ENCODE measurements at regions not wholly inside any gene's neighbourhood (a gene's known extent, or its start where the extent isn't known, plus 50 kb on each side); places are given as distances from the start of the nearest gene placed in this dataset.

DNA sequence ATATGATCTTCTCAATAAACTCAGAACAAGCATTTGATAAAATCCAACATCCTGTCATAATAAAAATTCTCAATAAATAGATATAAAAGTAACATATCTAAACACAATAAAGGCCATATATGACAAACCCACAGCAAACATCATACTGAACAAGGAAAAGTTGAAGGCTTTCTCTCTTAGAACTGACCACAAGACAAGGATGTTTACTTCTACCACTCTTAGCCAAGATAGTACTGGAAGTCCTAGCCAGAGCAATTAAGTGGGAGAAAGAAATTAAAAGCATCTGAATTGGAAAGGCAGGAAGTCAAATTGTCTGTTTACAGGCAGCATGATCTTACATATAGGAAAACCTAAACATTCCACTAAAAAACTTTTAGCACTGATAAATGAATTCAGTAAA, 510.9 kb downstream of the ANKRD7 start (continued):
- TF ChIP-seq, protein P1, sequence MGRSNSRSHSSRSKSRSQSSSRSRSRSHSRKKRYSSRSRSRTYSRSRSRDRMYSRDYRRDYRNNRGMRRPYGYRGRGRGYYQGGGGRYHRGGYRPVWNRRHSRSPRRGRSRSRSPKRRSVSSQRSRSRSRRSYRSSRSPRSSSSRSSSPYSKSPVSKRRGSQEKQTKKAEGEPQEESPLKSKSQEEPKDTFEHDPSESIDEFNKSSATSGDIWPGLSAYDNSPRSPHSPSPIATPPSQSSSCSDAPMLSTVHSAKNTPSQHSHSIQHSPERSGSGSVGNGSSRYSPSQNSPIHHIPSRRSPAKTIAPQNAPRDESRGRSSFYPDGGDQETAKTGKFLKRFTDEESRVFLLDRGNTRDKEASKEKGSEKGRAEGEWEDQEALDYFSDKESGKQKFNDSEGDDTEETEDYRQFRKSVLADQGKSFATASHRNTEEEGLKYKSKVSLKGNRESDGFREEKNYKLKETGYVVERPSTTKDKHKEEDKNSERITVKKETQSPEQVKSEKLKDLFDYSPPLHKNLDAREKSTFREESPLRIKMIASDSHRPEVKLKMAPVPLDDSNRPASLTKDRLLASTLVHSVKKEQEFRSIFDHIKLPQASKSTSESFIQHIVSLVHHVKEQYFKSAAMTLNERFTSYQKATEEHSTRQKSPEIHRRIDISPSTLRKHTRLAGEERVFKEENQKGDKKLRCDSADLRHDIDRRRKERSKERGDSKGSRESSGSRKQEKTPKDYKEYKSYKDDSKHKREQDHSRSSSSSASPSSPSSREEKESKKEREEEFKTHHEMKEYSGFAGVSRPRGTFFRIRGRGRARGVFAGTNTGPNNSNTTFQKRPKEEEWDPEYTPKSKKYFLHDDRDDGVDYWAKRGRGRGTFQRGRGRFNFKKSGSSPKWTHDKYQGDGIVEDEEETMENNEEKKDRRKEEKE (IDR thresholded peaks at IDR 0.05), result no peak
- TF ChIP-seq CHD2 (IDR thresholded peaks at IDR 0.05; ENCODE audit: borderline replicate concordance, low read depth, low read length), result no peak
- TF ChIP-seq ZNF207 (IDR thresholded peaks at IDR 0.05; ENCODE audit: borderline replicate concordance), result no peak
- TF ChIP-seq, protein P2, sequence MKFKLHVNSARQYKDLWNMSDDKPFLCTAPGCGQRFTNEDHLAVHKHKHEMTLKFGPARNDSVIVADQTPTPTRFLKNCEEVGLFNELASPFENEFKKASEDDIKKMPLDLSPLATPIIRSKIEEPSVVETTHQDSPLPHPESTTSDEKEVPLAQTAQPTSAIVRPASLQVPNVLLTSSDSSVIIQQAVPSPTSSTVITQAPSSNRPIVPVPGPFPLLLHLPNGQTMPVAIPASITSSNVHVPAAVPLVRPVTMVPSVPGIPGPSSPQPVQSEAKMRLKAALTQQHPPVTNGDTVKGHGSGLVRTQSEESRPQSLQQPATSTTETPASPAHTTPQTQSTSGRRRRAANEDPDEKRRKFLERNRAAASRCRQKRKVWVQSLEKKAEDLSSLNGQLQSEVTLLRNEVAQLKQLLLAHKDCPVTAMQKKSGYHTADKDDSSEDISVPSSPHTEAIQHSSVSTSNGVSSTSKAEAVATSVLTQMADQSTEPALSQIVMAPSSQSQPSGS (IDR thresholded peaks at IDR 0.05; ENCODE audit: low read length), result no peak
- no peak for TF ChIP-seq ZSCAN29 (IDR thresholded peaks at IDR 0.05)

DNA sequence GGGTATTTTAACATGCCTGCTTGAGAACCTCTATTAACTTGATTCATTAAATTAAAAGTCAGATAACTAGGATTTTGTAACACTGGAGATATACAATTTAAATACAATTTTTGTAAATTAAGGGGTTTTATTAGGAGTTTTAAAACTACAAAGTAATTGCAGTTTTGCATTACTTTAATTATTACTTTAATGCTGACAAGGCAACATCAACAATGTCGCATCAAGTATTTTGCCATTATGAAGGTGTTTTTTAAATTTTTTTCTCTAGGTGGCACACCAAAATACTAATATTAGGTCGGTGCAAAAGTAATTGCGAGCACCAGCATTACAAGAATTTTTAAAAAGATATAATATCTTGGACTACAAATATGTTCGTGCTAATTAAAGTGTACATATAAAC, 513.4 kb downstream of the ANKRD7 start:
- H3K36me3 ChIP-seq (ENCODE audit: control insufficient read depth in 2 of 2, insufficient read depth in 2 of 2, low read length in 1 of 2), result no peaks in the 10 kb centered on the region
- H3K4me3 ChIP-seq, result no peak overlapping the region
- H3K27me3 ChIP-seq (replicated peaks in 1 of 2; ENCODE audit: control insufficient read depth in 2 of 2, insufficient read depth in 2 of 2, low read length in 1 of 2), result no peaks in the 10 kb centered on the region
- H3K4me2 ChIP-seq (ENCODE audit: control insufficient read depth, insufficient read depth), result no peak overlapping the region
- no peaks in the 10 kb centered on the region for H3K4me1 ChIP-seq (ENCODE audit: control insufficient read depth, insufficient read depth, low read length)
- WGBS (ENCODE audit: insufficient coverage, insufficient replicate concordance, low lambda C conversion rate, missing lambda C conversion rate), result 53% methylated on average over 4 of the region's 4 CpGs
- H3K9ac ChIP-seq (ENCODE audit: control insufficient read depth, insufficient read depth, low read length), result no peak overlapping the region
- intact Hi-C loops (cut with micrococcal nuclease; ENCODE audit: unreplicated experiment) (no loop called here), in situ Hi-C loops (cut with MboI) (no loop called here)
- no peak for DNase-seq (ENCODE audit: low read depth, low spot score)
- no peak for ATAC-seq
- SMC1A ChIA-PET (ENCODE audit: uncharacterized antibody, unreplicated experiment), result no interaction called here
- POLR2A ChIA-PET, result no interaction called here
- no peak overlapping the region for H2AFZ ChIP-seq (ENCODE audit: control insufficient read depth, low read depth, low read length)
- BruUV-seq (replicated peaks), result no TSS peak
- RAD21 ChIA-PET (ENCODE audit: unreplicated experiment), result no interaction called here
- H4K20me1 ChIP-seq (ENCODE audit: control insufficient read depth, insufficient read depth), result no peaks in the 10 kb centered on the region
- FAIRE-seq, result no peak
- no peak overlapping the region for H3K27ac ChIP-seq (ENCODE audit: control insufficient read depth, insufficient read depth)
- H3K9me3 ChIP-seq (replicated peaks; ENCODE audit: control insufficient read depth, insufficient read depth, low read length), result no peaks in the 10 kb centered on the region
- no peaks in the 10 kb centered on the region for H3K79me2 ChIP-seq (ENCODE audit: control insufficient read depth, insufficient read depth, low read length)
- CTCF ChIA-PET, result no interaction called here
- no peak for TF ChIP-seq FOXK2 (IDR thresholded peaks at IDR 0.05)
- no peak for TF ChIP-seq BMI1 (IDR thresholded peaks at IDR 0.05; ENCODE audit: borderline replicate concordance)
- no peak for TF ChIP-seq WRNIP1 (IDR thresholded peaks at IDR 0.05; ENCODE audit: borderline replicate concordance, low read depth, low read length)
- TF ChIP-seq NR2F1 (conservative IDR thresholded peaks at IDR 0.05), result no peak
- TF ChIP-seq, protein P3, sequence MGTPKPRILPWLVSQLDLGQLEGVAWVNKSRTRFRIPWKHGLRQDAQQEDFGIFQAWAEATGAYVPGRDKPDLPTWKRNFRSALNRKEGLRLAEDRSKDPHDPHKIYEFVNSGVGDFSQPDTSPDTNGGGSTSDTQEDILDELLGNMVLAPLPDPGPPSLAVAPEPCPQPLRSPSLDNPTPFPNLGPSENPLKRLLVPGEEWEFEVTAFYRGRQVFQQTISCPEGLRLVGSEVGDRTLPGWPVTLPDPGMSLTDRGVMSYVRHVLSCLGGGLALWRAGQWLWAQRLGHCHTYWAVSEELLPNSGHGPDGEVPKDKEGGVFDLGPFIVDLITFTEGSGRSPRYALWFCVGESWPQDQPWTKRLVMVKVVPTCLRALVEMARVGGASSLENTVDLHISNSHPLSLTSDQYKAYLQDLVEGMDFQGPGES (IDR thresholded peaks at IDR 0.05), result no peak
- TF ChIP-seq, protein P4, sequence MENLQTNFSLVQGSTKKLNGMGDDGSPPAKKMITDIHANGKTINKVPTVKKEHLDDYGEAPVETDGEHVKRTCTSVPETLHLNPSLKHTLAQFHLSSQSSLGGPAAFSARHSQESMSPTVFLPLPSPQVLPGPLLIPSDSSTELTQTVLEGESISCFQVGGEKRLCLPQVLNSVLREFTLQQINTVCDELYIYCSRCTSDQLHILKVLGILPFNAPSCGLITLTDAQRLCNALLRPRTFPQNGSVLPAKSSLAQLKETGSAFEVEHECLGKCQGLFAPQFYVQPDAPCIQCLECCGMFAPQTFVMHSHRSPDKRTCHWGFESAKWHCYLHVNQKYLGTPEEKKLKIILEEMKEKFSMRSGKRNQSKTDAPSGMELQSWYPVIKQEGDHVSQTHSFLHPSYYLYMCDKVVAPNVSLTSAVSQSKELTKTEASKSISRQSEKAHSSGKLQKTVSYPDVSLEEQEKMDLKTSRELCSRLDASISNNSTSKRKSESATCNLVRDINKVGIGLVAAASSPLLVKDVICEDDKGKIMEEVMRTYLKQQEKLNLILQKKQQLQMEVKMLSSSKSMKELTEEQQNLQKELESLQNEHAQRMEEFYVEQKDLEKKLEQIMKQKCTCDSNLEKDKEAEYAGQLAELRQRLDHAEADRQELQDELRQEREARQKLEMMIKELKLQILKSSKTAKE (IDR thresholded peaks at IDR 0.05; ENCODE audit: low read depth, poor library complexity, severe bottlenecking), result no peak
- no peak for TF ChIP-seq ZNF24 (IDR thresholded peaks at IDR 0.05)
- no peak for TF ChIP-seq SIN3A (IDR thresholded peaks at IDR 0.05; ENCODE audit: low read depth, low read length)
- no peak for TF ChIP-seq TCF12 (IDR thresholded peaks at IDR 0.05; ENCODE audit: low read depth, low read length)
- no peak for TF ChIP-seq MXI1 (IDR thresholded peaks at IDR 0.05; ENCODE audit: low read depth, low read length)
- no peak for TF ChIP-seq IKZF2 (IDR thresholded peaks at IDR 0.05)
- no peak for TF ChIP-seq POLR2A (IDR thresholded peaks at IDR 0.05; ENCODE audit: low read depth, low read length)
- no peak for TF ChIP-seq ZNF217 (IDR thresholded peaks at IDR 0.05)
- TF ChIP-seq TCF3 (IDR thresholded peaks at IDR 0.05; ENCODE audit: borderline replicate concordance, insufficient read depth, low read depth, low read length), result no peak
